ENCODE measurements at regions not wholly inside any gene's neighbourhood (a gene's known extent, or its start where the extent isn't known, plus 50 kb on each side); places are given as distances from the start of the nearest gene placed in this dataset.

- H3K4me3 ChIP-seq: no peak overlapping the region
- ATAC-seq (ENCODE audit: low FRiP score in 2 of 2): peak in 1 of 2 donors; percentile 31
- no peaks in the 10 kb centered on the region for H3K27me3 ChIP-seq
- no peak overlapping the region for H3K27ac ChIP-seq
- DNase-seq: no peak
- no peaks in the 10 kb centered on the region for H3K9me3 ChIP-seq
- TF ChIP-seq POLR2A (IDR thresholded peaks at IDR 0.05) (no peak), CTCF (IDR thresholded peaks at IDR 0.05) (no peak), POLR2AphosphoS5 (IDR thresholded peaks at IDR 0.05) (no peak), EP300 (IDR thresholded peaks at IDR 0.05) (no peak)
- no peaks in the 10 kb centered on the region for H3K4me1 ChIP-seq
- no peaks in the 10 kb centered on the region for H3K36me3 ChIP-seq
- 68 to 70% methylated on average over 4 of the region's 4 CpGs for WGBS, 2 donors
Measured at GRCh38 chr3:5464649-5465048, 277.1 kb downstream of the EDEM1 start.

GRCh38 chr3:5465183-5465582 is 277.7 kb downstream of the EDEM1 start:
- H3K4me1 ChIP-seq: no peaks in the 10 kb centered on the region
- H3K9me3 ChIP-seq: no peaks in the 10 kb centered on the region
- TF ChIP-seq EP300 (IDR thresholded peaks at IDR 0.05): no peak
- no peak for TF ChIP-seq POLR2AphosphoS5 (IDR thresholded peaks at IDR 0.05)
- TF ChIP-seq POLR2A (IDR thresholded peaks at IDR 0.05): no peak
- no peak for TF ChIP-seq CTCF (IDR thresholded peaks at IDR 0.05)
- H3K27me3 ChIP-seq: no peaks in the 10 kb centered on the region
- no peak overlapping the region for H3K27ac ChIP-seq
- H3K36me3 ChIP-seq: no peaks in the 10 kb centered on the region
- no peak for DNase-seq
- ATAC-seq (ENCODE audit: low FRiP score in 2 of 2): peak in 1 of 2 donors; percentile 55
- 69 to 71% methylated on average over 3 of the region's 3 CpGs for WGBS, 2 donors
- no peak overlapping the region for H3K4me3 ChIP-seq

- Histone ChIP-seq H3K4me1 (no peaks in the 10 kb centered on the region), H3K27me3 (no peaks in the 10 kb centered on the region), H3K27ac (no peak overlapping the region), H3K9me3 (no peaks in the 10 kb centered on the region), H3K4me3 (no peak overlapping the region), H3K36me3 (no peaks in the 10 kb centered on the region)
- WGBS, 2 donors: 64 to 69% methylated on average over 3 of the region's 3 CpGs
- DNase-seq (no peak), ATAC-seq (ENCODE audit: low FRiP score in 2 of 2) (peak in 1 of 2 donors; percentile 25)
- no peak for TF ChIP-seq CTCF (IDR thresholded peaks at IDR 0.05)
- TF ChIP-seq POLR2A (IDR thresholded peaks at IDR 0.05): no peak
- no peak for TF ChIP-seq EP300 (IDR thresholded peaks at IDR 0.05)
- no peak for TF ChIP-seq POLR2AphosphoS5 (IDR thresholded peaks at IDR 0.05)
Measured at GRCh38 chr3:5466065-5466464, 278.6 kb downstream of the EDEM1 start.

- 79 to 88% methylated on average over 1 of the region's 1 CpG for WGBS, 2 donors
- no peak for TF ChIP-seq EP300 (IDR thresholded peaks at IDR 0.05)
- TF ChIP-seq CTCF (IDR thresholded peaks at IDR 0.05): no peak
- TF ChIP-seq POLR2AphosphoS5 (IDR thresholded peaks at IDR 0.05): no peak
- no peak for TF ChIP-seq POLR2A (IDR thresholded peaks at IDR 0.05)
Measured at GRCh38 chr3:5466717-5467116, 279.2 kb downstream of the EDEM1 start.

GRCh38 chr3:5473471-5473870 is 286.0 kb downstream of the EDEM1 start:
- no peak for DNase-seq
- Histone ChIP-seq H3K4me3 (no peak overlapping the region), H3K36me3 (no peaks in the 10 kb centered on the region), H3K27me3 (no peaks in the 10 kb centered on the region), H3K9me3 (no peaks in the 10 kb centered on the region), H3K4me1 (no peaks in the 10 kb centered on the region), H3K27ac (no peak overlapping the region)
- TF ChIP-seq EP300 (IDR thresholded peaks at IDR 0.05) (no peak), CTCF (IDR thresholded peaks at IDR 0.05) (no peak), POLR2AphosphoS5 (IDR thresholded peaks at IDR 0.05) (no peak), POLR2A (IDR thresholded peaks at IDR 0.05) (no peak)
- 90 to 96% methylated on average over 1 of the region's 1 CpG for whole genome bisulfite sequencing, 2 donors
- ATAC-seq (ENCODE audit: low FRiP score in 2 of 2): no peak

More at GRCh38 chr3:5466717-5467116, 279.2 kb downstream of the EDEM1 start:
- DNase-seq (no peak), ATAC-seq (ENCODE audit: low FRiP score in 2 of 2) (no peak)
- H3K4me3 ChIP-seq: no peak overlapping the region
- no peaks in the 10 kb centered on the region for H3K36me3 ChIP-seq
- H3K27me3 ChIP-seq: no peaks in the 10 kb centered on the region
- H3K4me1 ChIP-seq: no peaks in the 10 kb centered on the region
- H3K9me3 ChIP-seq: no peaks in the 10 kb centered on the region
- no peak overlapping the region for H3K27ac ChIP-seq
